ENCODE measurements at regions not wholly inside any gene's neighbourhood (a gene's known extent, or its start where the extent isn't known, plus 50 kb on each side); places are given as distances from the start of the nearest gene placed in this dataset.

- no CpG with 5 or more reads among the region's 1 CpG for WGBS, 2 experiments (ENCODE audit: extremely low coverage in 2 of 2, insufficient read length in 1 of 2)
- H3K27ac ChIP-seq (ENCODE audit: insufficient read depth, low read length) = no peak overlapping the region
- H2BK120ac ChIP-seq (ENCODE audit: low read depth, low read length) = no peak overlapping the region
- H3K4me1 ChIP-seq (ENCODE audit: control insufficient read depth, insufficient read depth, low read length) = peaks cover 11% of the 10 kb centered on the region
- DNase-seq (peak; percentile 3), ATAC-seq (ENCODE audit: low read depth) (no peak; the same call in 1 of the 2 replicates)
- no peak overlapping the region for H3K9ac ChIP-seq (ENCODE audit: low read depth, low read length)
- dilution Hi-C loops (cut with HindIII; ENCODE audit: low sequenced_read_pairs, unreplicated experiment) = no loop called here
- H2BK15ac ChIP-seq (ENCODE audit: low read depth, low read length) = no peak overlapping the region
- H4K5ac ChIP-seq (ENCODE audit: low read depth, low read length) = no peak overlapping the region
- H2AFZ ChIP-seq (replicated peaks; ENCODE audit: low read length, poor library complexity) = no peak overlapping the region
- no peak overlapping the region for H4K91ac ChIP-seq (ENCODE audit: insufficient read depth, low read depth, low read length)
- no peak overlapping the region for H2AK9ac ChIP-seq (replicated peaks; ENCODE audit: low read depth, low read length, poor library complexity)
- ChIA-PET POLR2A (ENCODE audit: unreplicated experiment) (no interaction called here), CTCF (no interaction called here)
- H2BK20ac ChIP-seq (ENCODE audit: low read depth, low read length) = no peak overlapping the region
- TF ChIP-seq ELK1 (IDR thresholded peaks at IDR 0.05; ENCODE audit: borderline replicate concordance, low read depth, low read length) = no peak
- TF ChIP-seq POLR2A (IDR thresholded peaks at IDR 0.05; ENCODE audit: low read depth, low read length) = no peak
- H3K4ac ChIP-seq (ENCODE audit: low read depth, low read length) = no peak overlapping the region
- no peak overlapping the region for H3K4me3 ChIP-seq (ENCODE audit: insufficient read depth, low read depth, low read length)
- H4K8ac ChIP-seq (ENCODE audit: low read depth in 2 of 2, low read length in 2 of 2) = no peak overlapping the region
- no peaks in the 10 kb centered on the region for H3K79me1 ChIP-seq (ENCODE audit: low read depth in 1 of 2, low read length in 2 of 2)
- no peak overlapping the region for H2BK5ac ChIP-seq (ENCODE audit: low read depth, low read length, poor library complexity, severe bottlenecking)
- no peaks in the 10 kb centered on the region for H3K27me3 ChIP-seq (ENCODE audit: control insufficient read depth, insufficient read depth, low read length)
- BruUV-seq (replicated peaks) = no TSS peak
- peaks cover 7% of the 10 kb centered on the region for H3K9me1 ChIP-seq (ENCODE audit: insufficient read depth, low read length)
- in situ Hi-C loops (cut with MboI; ENCODE audit: low sequenced_read_pairs) = no loop called here
- H3K36me3 ChIP-seq (ENCODE audit: control insufficient read depth, insufficient read depth, low read length) = no peaks in the 10 kb centered on the region
- H3K4me2 ChIP-seq (ENCODE audit: low read depth, low read length) = no peak overlapping the region; the same call in 1 of the 2 replicates
- no peaks in the 10 kb centered on the region for H4K20me1 ChIP-seq (ENCODE audit: insufficient read depth, low read length)
- H3K56ac ChIP-seq (ENCODE audit: extremely low read depth, insufficient read depth, low read length) = no peak overlapping the region
- no peak overlapping the region for H2AK5ac ChIP-seq (ENCODE audit: low read depth, low read length)
- H3K9me3 ChIP-seq (ENCODE audit: control insufficient read depth, insufficient read depth, low read length) = no peaks in the 10 kb centered on the region
- intact Hi-C loops (cut with micrococcal nuclease) = no loop called here
- H3K14ac ChIP-seq (replicated peaks; ENCODE audit: low read depth, low read length) = no peak overlapping the region
- peak overlapping the region; percentile 23; the same call in 1 of the 2 replicates for H3K18ac ChIP-seq (ENCODE audit: low read depth, low read length)
- H3K23ac ChIP-seq (ENCODE audit: low read depth, low read length) = no peak overlapping the region
These were observed 164.7 kb upstream of the SLC7A11 start for GRCh38 chr4:138406876-138407275.
